ENCODE measurements at regions not wholly inside any gene's neighbourhood (a gene's known extent, or its start where the extent isn't known, plus 50 kb on each side); places are given as distances from the start of the nearest gene placed in this dataset.

DNA sequence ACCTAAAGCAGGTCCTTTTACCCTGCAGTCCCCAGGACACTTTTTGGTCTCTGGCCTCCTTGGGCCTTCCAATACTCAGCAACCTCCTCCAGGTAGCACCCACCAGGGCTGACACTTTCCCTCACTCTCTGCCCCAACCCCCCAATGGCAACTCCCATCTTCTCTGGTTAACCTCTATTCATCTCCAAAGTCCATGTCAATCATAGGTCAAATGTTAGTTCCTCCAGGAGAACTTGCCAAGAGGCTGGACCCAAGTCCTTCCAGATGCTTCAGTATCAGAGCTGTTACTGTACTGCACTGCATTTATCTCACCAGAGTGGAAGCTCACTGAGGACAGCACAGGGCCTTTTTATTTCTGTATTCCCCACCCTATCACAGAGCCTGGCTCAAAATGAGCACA lies 295.0 kb upstream of the KLF14 start:
- POLR2A ChIA-PET = interaction anchor here (0.7 kb wide), 1 partner anchor 68 kb away, joined by 3 read pairs; no protein-coding TSS in a partner anchor
- H3K27ac ChIP-seq (ENCODE audit: low read depth in 1 of 2, low read length in 2 of 2) = no peak overlapping the region
- H3K4me3 ChIP-seq (ENCODE audit: low read length) = no peak overlapping the region
- intact Hi-C loops (cut with DNase I, micrococcal nuclease) = no loop called here
- peaks cover 9% of the 10 kb centered on the region for H3K36me3 ChIP-seq (ENCODE audit: insufficient read depth, low read length)
- peaks cover 68% of the 10 kb centered on the region for H3K4me1 ChIP-seq (ENCODE audit: insufficient read depth, low read length)
- Mint-ChIP-seq H3K4me1 (ENCODE audit: low read depth) (peaks cover 94% of the 10 kb centered on the region), H3K9me3 (no peaks in the 10 kb centered on the region), H3K4me3 (peak overlapping the region; percentile 62), H3K27ac (peak overlapping the region; percentile 79), H3K27me3 (no peaks in the 10 kb centered on the region), H3K36me3 (ENCODE audit: low read depth) (peaks cover 78% of the 10 kb centered on the region)
- ATAC-seq (ENCODE audit: poor library complexity) (no peak), DNase-seq (no peak)
- no peaks in the 10 kb centered on the region for H3K9me3 ChIP-seq (ENCODE audit: control insufficient read depth in 1 of 2, insufficient read depth in 1 of 2, low read length in 2 of 2)
- CTCF ChIA-PET = interaction anchor here (1.0 kb wide), 2 partner anchors 10 to 11 kb away, joined by 3 to 4 read pairs; no protein-coding TSS in a partner anchor
- H3K27me3 ChIP-seq (ENCODE audit: control insufficient read depth in 1 of 2, insufficient read depth in 2 of 2, low read length in 2 of 2) = no peaks in the 10 kb centered on the region
- TF ChIP-seq, protein P1, sequence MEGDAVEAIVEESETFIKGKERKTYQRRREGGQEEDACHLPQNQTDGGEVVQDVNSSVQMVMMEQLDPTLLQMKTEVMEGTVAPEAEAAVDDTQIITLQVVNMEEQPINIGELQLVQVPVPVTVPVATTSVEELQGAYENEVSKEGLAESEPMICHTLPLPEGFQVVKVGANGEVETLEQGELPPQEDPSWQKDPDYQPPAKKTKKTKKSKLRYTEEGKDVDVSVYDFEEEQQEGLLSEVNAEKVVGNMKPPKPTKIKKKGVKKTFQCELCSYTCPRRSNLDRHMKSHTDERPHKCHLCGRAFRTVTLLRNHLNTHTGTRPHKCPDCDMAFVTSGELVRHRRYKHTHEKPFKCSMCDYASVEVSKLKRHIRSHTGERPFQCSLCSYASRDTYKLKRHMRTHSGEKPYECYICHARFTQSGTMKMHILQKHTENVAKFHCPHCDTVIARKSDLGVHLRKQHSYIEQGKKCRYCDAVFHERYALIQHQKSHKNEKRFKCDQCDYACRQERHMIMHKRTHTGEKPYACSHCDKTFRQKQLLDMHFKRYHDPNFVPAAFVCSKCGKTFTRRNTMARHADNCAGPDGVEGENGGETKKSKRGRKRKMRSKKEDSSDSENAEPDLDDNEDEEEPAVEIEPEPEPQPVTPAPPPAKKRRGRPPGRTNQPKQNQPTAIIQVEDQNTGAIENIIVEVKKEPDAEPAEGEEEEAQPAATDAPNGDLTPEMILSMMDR (IDR thresholded peaks at IDR 0.05) = no peak

DNA sequence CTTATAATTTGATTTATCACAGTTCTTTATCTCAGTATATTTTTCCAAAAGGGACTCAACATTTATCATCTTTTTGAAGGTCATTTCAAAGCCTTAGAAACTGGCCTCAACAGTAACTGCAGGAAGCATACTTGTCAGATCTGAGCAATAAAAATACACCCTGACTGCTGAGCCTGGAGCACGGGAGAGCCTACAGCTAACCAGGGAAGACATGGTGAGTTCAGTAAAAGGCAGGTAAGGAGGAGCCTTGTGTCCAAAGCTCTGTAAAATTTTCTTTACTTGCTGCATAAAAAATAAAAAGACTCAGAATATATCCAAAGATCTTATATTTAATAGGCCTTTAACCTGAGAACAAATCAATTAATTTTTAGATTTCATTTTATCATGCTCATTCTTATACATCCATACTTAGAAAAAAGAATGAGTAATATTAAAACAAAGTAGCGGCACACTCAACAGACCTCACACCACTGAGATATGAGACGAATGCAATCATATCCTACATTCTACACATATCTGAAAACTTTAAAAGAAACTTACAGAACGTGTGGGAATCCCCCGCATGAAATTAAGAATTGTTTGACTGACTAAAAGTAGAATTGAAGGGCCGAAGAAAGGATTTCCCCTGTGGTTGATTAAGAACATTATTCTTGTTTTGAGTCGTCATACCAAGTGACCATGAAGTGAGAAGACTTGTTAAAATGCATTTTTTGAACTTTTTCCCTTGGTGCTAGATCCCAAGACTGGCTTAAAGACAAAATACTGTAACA lies 296.4 kb upstream of the MKLN1 start:
- TF ChIP-seq, protein P1 (IDR thresholded peaks at IDR 0.05) = no peak
- H3K36me3 ChIP-seq (ENCODE audit: insufficient read depth, low read length) = peaks cover 11% of the 10 kb centered on the region
- intact Hi-C loops (cut with DNase I, micrococcal nuclease) = loop anchor here in 1 of 2 experiments (10.0 kb wide), 1 partner anchor 46 kb away; no protein-coding TSS in a partner anchor
- peaks cover 75% of the 10 kb centered on the region for H3K36me3 Mint-ChIP-seq (ENCODE audit: low read depth)
- no peaks in the 10 kb centered on the region for H3K27me3 ChIP-seq (ENCODE audit: control insufficient read depth in 1 of 2, insufficient read depth in 2 of 2, low read length in 2 of 2)
- H3K9me3 Mint-ChIP-seq = no peaks in the 10 kb centered on the region
- H3K4me1 ChIP-seq (ENCODE audit: insufficient read depth, low read length) = peaks cover 64% of the 10 kb centered on the region
- DNase-seq (peak in 3 of 14 experiments; percentile 40 to 60 (median 53)), ATAC-seq (ENCODE audit: poor library complexity) (no peak)
- H3K4me3 ChIP-seq (ENCODE audit: low read length) = no peak overlapping the region
- no peaks in the 10 kb centered on the region for H3K27me3 Mint-ChIP-seq
- ChIA-PET POLR2A (no interaction called here), CTCF (no interaction called here)
- H3K27ac Mint-ChIP-seq = peak overlapping the region; percentile 79
- no peak overlapping the region for H3K27ac ChIP-seq (ENCODE audit: low read depth in 1 of 2, low read length in 2 of 2)
- H3K4me3 Mint-ChIP-seq = peak overlapping the region; percentile 64
- no peaks in the 10 kb centered on the region for H3K9me3 ChIP-seq (ENCODE audit: control insufficient read depth in 1 of 2, insufficient read depth in 1 of 2, low read length in 2 of 2)
- peaks cover 96% of the 10 kb centered on the region for H3K4me1 Mint-ChIP-seq (ENCODE audit: low read depth)

GRCh38 chr7:131032786-131033185 lies 294.9 kb upstream of the MKLN1 start:
- Histone ChIP-seq H3K36me3 (ENCODE audit: insufficient read depth, low read length) (peaks cover 11% of the 10 kb centered on the region), H3K27me3 (ENCODE audit: control insufficient read depth in 1 of 2, insufficient read depth in 2 of 2, low read length in 2 of 2) (no peaks in the 10 kb centered on the region), H3K9me3 (ENCODE audit: control insufficient read depth in 1 of 2, insufficient read depth in 1 of 2, low read length in 2 of 2) (no peaks in the 10 kb centered on the region), H3K27ac (ENCODE audit: low read depth in 1 of 2, low read length in 2 of 2) (no peak overlapping the region), H3K4me3 (ENCODE audit: low read length) (no peak overlapping the region), H3K4me1 (ENCODE audit: insufficient read depth, low read length) (peaks cover 57% of the 10 kb centered on the region)
- DNase-seq (no peak), ATAC-seq (ENCODE audit: poor library complexity) (no peak)
- intact Hi-C loops (cut with DNase I, micrococcal nuclease) = loop anchor here in 1 of 2 experiments (10.0 kb wide), 1 partner anchor 48 kb away; no protein-coding TSS in a partner anchor
- Mint-ChIP-seq H3K36me3 (ENCODE audit: low read depth) (peaks cover 75% of the 10 kb centered on the region), H3K9me3 (no peaks in the 10 kb centered on the region), H3K4me3 (no peak overlapping the region), H3K27ac (peak overlapping the region; percentile 79), H3K27me3 (no peaks in the 10 kb centered on the region), H3K4me1 (ENCODE audit: low read depth) (peaks cover 95% of the 10 kb centered on the region)
- ChIA-PET CTCF (no interaction called here), POLR2A (interaction anchor here (1.7 kb wide), 1 partner anchor 124 kb away, joined by 3 read pairs; no protein-coding TSS in a partner anchor)
- TF ChIP-seq, protein P1 (IDR thresholded peaks at IDR 0.05) = no peak
